ENCODE measurements at regions not wholly inside any gene's neighbourhood (a gene's known extent, or its start where the extent isn't known, plus 50 kb on each side); places are given as distances from the start of the nearest gene placed in this dataset.

- TF ChIP-seq CTCF (IDR thresholded peaks at IDR 0.05), result no peak
- intact Hi-C loops (cut with DNase I; ENCODE audit: low total_unique reads), result no loop called here
- H3K27me3 ChIP-seq, result peaks cover 0 to 57% of the 10 kb centered on the region in 2 donors
These were observed 268.1 kb downstream of the BUD13 start for GRCh38 chr11:116504541-116505297.

DNA sequence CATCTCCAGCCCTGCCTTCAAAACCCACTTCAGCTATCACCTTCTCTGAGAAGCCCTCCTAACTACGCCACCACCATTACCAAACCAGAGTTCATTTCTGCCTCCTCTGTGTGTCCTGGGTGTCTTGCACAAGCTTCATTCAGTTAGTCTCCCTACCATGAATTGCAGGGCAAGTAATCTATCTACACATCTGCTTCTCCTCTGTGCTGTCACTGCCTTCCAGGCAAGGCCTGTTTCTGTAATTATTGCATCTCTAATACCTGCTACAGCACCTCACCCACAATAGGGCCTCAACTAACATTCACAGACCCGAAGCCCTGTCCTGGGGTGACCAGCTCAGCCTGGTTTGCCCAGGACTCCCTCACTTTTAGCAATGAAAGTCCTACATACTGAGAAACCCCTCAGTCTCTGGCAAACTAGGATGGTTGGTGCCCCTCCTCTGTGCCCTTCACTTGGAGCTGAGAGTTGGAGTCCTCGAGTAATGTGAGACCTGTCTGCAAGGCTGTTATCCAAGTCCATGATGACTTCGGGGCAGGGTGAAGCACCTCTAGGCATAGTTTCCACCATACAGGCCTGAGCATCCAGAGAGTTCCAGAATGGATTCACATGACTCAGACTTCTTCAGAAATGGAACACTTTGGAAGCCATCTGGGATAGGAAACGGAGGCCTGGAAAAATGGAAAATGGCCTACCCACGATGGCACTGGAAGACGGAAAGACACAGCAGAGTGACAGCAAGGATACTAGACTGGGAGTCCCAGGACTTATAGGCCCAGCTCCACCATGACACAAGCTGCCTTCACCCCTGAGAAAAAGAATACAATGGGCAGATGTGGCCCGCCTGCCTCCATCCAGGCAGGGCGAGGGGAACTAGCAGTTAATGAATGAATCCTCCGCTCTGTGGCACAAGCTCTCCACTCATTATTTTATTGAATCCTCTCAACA lies 269.3 kb downstream of the BUD13 start:
- DNase-seq, result peak in 1 of 2 donors; percentile 13
- intact Hi-C loops (cut with DNase I; ENCODE audit: low total_unique reads), result no loop called here

More at GRCh38 chr11:116504541-116505297, 268.1 kb downstream of the BUD13 start:
- H3K36me3 ChIP-seq, result no peaks in the 10 kb centered on the region
- peaks cover 0 to 8% (median 0%) of the 10 kb centered on the region in 4 donors for H3K4me1 ChIP-seq
- H3K4me3 ChIP-seq, result no peak overlapping the region
- H3K9me3 ChIP-seq, result no peaks in the 10 kb centered on the region
- no peak overlapping the region for H3K27ac ChIP-seq
- DNase-seq, result peak in 1 of 2 donors; percentile 40

GRCh38 chr11:116502641-116503061 lies 270.1 kb downstream of the BUD13 start:
- intact Hi-C loops (cut with DNase I; ENCODE audit: low total_unique reads), result no loop called here
- Histone ChIP-seq H3K27ac (no peak overlapping the region), H3K4me3 (no peak overlapping the region), H3K27me3 (peaks cover 0 to 61% of the 10 kb centered on the region in 2 donors), H3K4me1 (peaks cover 0 to 8% (median 0%) of the 10 kb centered on the region in 4 donors), H3K9me3 (no peaks in the 10 kb centered on the region), H3K36me3 (no peaks in the 10 kb centered on the region)
- no peak for TF ChIP-seq CTCF (IDR thresholded peaks at IDR 0.05)
- DNase-seq, result no peak

More for the DNA sequence above, 269.3 kb downstream of the BUD13 start:
- H3K27ac ChIP-seq, result no peak overlapping the region
- H3K9me3 ChIP-seq, result no peaks in the 10 kb centered on the region
- peaks cover 0 to 8% (median 0%) of the 10 kb centered on the region in 4 donors for H3K4me1 ChIP-seq
- no peak for TF ChIP-seq CTCF (IDR thresholded peaks at IDR 0.05)
- peaks cover 0 to 67% of the 10 kb centered on the region in 2 donors for H3K27me3 ChIP-seq
- no peak overlapping the region for H3K4me3 ChIP-seq
- H3K36me3 ChIP-seq, result no peaks in the 10 kb centered on the region

DNA sequence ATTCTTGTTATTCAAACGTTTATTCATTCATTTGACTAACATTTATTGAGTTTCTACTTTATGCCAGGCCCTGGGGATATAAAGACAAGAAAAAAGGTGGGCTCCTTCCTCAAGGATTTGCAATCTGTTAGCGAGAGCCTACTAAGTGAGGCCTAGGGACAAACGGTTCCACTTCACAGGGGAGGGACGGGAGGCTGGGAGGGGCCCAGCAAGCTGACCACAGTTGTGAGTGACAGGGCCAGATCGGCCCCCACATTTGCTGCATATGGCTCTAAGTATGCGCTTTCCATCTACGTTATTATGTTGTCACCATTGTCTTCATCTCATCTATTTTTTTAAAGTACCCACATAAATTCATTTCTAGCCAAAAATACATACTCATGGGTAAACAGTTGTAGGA lies 271.1 kb downstream of the BUD13 start:
- Histone ChIP-seq H3K27ac (no peak overlapping the region), H3K4me1 (peaks cover 0 to 8% (median 0%) of the 10 kb centered on the region in 4 donors), H3K27me3 (peaks cover 0 to 53% of the 10 kb centered on the region in 2 donors), H3K9me3 (no peaks in the 10 kb centered on the region), H3K36me3 (no peaks in the 10 kb centered on the region), H3K4me3 (no peak overlapping the region)
- no peak for TF ChIP-seq CTCF (IDR thresholded peaks at IDR 0.05)
- peak in 1 of 2 donors; percentile 24 for DNase-seq
- intact Hi-C loops (cut with DNase I; ENCODE audit: low total_unique reads), result no loop called here

DNA sequence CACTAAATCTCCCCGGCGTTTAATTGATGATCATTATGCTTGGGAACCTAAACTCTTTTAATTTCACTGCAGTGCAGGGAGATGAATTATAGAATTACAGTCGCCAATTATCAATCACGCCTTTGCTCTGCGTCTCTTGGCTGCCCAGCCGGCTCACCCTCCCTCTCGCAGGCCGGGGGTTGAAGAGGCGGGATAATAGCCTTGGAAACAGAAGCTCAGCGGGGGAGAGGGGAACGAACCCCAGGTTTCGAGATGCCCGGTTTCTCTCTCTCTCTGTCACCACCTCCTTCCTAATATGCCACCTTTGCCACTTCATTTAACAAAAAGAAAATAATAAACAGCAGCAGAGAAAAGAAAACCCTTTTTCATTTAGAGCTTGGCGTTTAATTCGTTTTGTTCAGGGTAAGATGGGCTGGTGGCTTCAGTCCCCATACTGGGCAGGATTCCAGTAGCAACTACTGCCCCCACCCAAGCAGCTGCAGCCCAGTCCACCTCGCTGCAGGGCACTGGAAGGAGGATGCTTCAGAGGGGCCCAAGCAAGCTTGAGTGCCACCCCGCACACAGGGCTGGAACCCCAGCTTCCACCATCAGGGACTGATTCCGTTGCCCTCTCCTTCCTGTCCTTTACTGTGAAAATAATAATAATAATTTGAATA lies 271.7 kb downstream of the BUD13 start:
- H3K4me1 ChIP-seq, result peaks cover 0 to 8% (median 0%) of the 10 kb centered on the region in 4 donors
- no peak overlapping the region for H3K4me3 ChIP-seq

More for the DNA sequence above, 271.7 kb downstream of the BUD13 start:
- H3K27ac ChIP-seq, result no peak overlapping the region
- no peak for TF ChIP-seq CTCF (IDR thresholded peaks at IDR 0.05)
- H3K9me3 ChIP-seq, result no peaks in the 10 kb centered on the region
- peak in 1 of 2 donors; percentile 27 for DNase-seq
- peaks cover 0 to 48% of the 10 kb centered on the region in 2 donors for H3K27me3 ChIP-seq
- intact Hi-C loops (cut with DNase I; ENCODE audit: low total_unique reads), result no loop called here
- H3K36me3 ChIP-seq, result no peaks in the 10 kb centered on the region
